SHP77 treated with DMSO at 0.1 percent for 48 hours (cell line): ENCODE measurements at regions not wholly inside any gene's neighbourhood (a gene's known extent, or its start where the extent isn't known, plus 50 kb on each side); places are given as distances from the start of the nearest gene placed in this dataset.
"Not testable (repeated sequence)": the region's sequence is repeated elsewhere in the genome, so short reads cannot be mapped to it uniquely, and the experiment has no call there.

Experiments
- DNase-seq: peaks from one replicate; lab custom pipeline; 2025; lab: John Stamatoyannopoulos, UW

DNA sequence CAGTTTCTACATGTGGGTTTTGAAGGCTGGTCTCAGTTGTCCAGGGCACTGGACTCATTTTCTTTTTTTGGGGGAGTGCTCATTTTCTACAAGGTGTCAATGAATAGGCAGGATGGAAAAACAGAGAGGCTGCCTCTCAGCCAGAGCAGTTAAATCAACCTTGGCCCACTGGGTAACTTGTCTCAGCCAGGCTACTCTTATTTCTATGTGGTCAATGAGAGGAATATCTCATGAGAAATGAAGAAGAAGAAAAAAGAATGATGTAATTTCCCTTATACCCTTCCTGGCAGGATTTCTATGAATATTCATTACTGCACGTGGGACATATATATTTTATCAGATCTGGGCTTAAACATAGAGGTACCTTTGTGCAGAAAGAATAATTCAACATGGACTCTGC lies 155.2 kb upstream of the E2F7 start:
- no peak for DNase-seq

- no peak for DNase-seq
Measured at GRCh38 chr12:77218278-77218677, 152.9 kb upstream of the E2F7 start.

- DNase-seq: not testable (repeated sequence)
Measured at GRCh38 chr12:77216136-77216535, 150.8 kb upstream of the E2F7 start.

- DNase-seq: no peak
Measured at GRCh38 chr12:77214136-77214535, 148.8 kb upstream of the E2F7 start.

DNA sequence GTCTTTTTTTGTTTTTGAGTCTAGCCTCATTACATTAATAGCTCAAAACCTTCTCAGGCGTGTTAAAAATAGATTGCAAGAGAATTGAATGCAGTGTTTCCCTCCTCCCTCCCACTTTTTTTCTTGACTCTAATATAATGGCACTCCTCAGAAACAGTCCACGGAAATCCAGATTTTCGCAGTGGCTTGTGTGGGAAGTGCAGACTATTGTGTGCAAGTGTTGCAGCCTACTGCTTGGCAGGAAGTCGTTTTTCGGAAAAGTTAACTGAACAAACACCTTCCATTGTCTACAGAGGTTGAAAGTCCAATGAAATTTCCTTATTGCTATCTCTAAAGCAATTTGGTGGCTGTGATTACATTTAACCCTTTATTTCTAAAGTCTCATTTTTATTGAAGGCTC lies 147.9 kb upstream of the E2F7 start:
- DNase-seq: no peak

DNA sequence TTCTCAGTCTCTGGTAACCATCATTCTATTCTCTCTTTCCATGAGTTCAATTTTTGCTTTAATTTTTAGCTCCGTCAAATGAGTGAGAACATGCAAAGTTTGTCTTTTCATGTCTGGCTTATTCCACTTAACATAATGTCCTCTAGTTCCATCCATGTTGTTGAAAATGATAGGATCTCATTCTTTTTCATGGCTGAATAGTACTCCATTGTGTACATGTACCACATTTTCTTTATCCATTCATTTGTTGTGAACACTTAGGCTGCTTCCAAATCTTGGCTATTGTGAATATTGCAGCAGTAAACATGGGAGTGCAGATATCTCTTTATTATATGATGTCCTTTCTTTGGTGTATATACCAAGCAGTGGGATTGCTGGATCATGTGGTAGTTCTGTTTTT lies 145.4 kb upstream of the E2F7 start:
- no peak for DNase-seq

GRCh38 chr12:77204083-77204482 lies 138.7 kb upstream of the E2F7 start:
- DNase-seq: no peak

- no peak for DNase-seq
Measured at GRCh38 chr12:77202457-77203060, 137.2 kb upstream of the E2F7 start.

DNA sequence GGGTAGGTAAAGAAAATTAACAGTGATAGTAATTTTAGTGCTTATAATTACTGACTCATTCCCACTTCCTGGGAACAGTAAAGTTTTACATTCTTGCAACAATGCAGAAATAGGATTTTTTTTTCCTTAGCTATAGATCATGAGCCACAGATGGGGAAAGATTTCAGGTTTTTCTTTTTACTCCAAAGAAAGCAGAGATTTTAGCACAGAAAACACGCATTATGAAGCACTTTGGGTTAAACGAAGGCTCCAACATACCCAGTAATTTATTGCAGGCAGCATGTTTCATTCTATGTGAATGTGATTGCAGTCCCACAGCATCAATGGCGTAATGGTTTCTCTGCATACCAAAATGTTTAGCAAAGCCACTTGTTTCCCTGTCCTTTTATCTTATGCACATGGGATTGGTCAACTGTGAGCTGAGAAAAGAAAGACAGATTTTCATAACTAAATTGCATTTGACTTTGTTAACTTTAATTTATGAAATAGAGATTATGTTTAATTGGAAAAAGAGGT lies 124.6 kb upstream of the E2F7 start:
- DNase-seq: no peak

- DNase-seq: no peak
Measured at GRCh38 chr12:77189458-77189857, 124.1 kb upstream of the E2F7 start.

- DNase-seq: no peak
Measured at GRCh38 chr12:77179515-77179914, 114.1 kb upstream of the E2F7 start.

GRCh38 chr12:77167801-77168200 lies 102.4 kb upstream of the E2F7 start:
- DNase-seq: no peak

- no peak for DNase-seq
Measured at GRCh38 chr12:77166696-77167095, 101.3 kb upstream of the E2F7 start.

- no peak for DNase-seq
Measured at GRCh38 chr12:77163074-77164038, 98.0 kb upstream of the E2F7 start.

- DNase-seq: no peak
Measured at GRCh38 chr12:77161944-77162343, 96.6 kb upstream of the E2F7 start.

DNA sequence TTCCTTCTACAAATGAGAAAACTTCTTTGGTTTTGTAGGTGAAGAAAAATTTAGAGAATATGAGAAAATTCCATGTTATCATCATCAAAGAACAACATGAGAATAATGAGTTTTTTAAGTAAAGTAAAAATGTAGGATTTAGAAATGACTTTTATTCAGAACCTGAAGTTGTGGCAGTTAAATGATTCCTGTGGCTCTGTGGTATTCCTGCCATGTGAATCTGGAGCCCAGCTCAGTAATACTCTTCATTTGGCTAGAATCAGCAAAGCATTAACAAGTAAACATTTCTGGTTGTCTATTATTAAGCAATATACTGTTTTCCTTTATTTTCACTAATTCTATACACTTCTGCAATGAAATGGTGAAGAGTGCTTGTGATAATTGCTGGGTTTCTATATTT lies 95.6 kb upstream of the E2F7 start:
- no peak for DNase-seq

- DNase-seq: no peak
Measured at GRCh38 chr12:77153706-77154105, 88.3 kb upstream of the E2F7 start.

DNA sequence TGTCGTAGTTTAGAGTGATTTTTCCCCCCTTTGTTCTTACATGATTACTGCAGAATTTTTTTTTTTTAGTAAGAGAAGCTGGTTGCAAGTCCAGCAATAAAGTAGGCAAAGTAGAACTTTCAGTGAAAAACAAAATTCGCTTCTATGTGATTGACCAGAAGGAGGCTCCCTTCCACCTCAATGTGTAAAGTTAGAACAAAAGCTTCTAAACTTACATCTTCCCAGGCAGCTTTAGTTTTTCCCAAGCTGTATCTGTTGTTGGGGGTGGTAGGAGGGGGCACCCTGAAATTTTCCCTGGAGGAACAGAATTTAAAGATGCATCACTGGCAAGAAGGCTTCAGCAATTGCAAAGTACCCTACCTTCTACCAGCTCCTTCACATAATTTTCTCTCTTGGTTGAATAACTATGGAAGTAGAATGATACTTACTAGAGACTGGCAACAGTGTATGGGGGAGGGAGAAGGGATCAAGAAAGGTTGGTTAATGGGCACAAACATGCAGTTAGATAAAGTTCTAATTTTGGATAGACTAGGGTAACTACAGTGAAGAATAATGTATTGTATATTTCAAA lies 87.3 kb upstream of the E2F7 start:
- no peak for DNase-seq

DNA sequence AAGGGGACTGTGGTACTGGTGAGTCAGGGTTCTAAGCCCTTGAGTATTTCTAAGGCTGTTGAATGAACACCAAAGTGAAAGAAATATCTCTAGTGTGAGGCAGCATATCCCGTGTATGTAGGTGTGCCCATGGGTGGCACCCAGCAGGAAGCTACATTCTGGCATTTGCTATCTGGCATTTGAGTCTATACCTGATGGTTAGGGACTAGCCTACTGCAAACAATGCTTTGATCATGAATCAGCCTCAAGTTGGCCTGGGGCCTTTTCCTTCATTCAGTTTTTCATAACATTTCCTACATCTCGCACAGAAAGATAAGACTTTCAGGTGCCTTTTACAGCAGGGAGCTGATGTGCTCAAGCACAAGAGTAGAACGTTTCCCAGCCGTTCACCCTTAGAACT lies 85.7 kb upstream of the E2F7 start:
- DNase-seq: no peak

GRCh38 chr12:77133566-77133965 lies 68.2 kb upstream of the E2F7 start:
- no peak for DNase-seq

GRCh38 chr12:77131977-77132490 lies 66.7 kb upstream of the E2F7 start:
- no peak for DNase-seq

DNA sequence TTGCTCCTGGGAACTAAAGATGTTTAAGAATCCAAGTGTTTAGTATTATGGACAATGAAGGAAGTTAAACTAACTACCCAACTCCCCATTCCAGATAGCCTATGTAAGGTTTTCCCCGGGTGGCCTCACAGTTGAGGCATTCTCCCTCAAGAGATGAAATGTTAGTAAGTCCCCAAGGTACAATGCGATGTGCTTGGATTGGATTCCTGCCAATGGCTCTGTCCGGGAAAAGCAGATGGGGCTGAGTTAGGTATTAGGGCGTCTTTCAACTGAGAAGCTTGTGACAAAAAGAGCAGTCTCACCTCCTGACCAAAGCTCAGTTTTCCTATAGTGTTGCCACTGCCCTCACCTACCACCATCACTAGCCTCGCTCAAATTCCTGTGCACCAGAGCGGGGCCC lies 64.8 kb upstream of the E2F7 start:
- DNase-seq: no peak

DNA sequence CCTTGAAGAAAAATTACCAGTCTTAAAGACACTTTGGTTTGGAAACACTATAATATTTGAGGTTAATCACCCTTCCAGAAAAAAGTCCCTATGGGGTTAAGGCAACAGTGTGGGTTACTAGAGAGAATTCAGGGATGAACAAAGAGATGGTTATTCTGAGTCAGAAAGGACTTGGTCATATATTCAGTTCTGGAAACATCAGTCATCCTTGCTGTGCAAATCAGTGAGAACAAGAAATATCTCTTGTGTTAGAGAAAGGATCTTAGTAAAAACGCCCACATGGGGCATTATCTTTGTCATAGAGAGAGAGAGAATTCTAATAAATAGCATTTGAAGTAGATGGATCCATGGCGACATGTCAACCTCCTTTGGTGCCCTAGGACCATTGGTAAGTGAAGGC lies 59.4 kb upstream of the E2F7 start:
- DNase-seq: no peak
